Mesodermal cell (in vitro differentiated cells): ENCODE measurements at regions not wholly inside any gene's neighbourhood (a gene's known extent, or its start where the extent isn't known, plus 50 kb on each side); places are given as distances from the start of the nearest gene placed in this dataset.
"Not testable (repeated sequence)": the region's sequence is repeated elsewhere in the genome, so short reads cannot be mapped to it uniquely, and the experiment has no call there.

Experiments used
- H3K27ac ChIP-seq: 2 replicates; pipeline ENCODE4 v1.7.0; 2013; ENCODE audit warnings: mild to moderate bottlenecking, low read depth, low read length, moderate library complexity; ENCODE audit not compliant: severe bottlenecking
- H3K36me3 ChIP-seq: 2 replicates; pipeline ENCODE4 v1.7.1; 2013; ENCODE audit warnings: mild to moderate bottlenecking, low read length, moderate library complexity; ENCODE audit not compliant: control insufficient read depth, insufficient read depth
- H3K4me1 ChIP-seq: one replicate; pipeline ENCODE4 v1.7.1; 2013; ENCODE audit warnings: mild to moderate bottlenecking, low read length; ENCODE audit not compliant: insufficient read depth, control insufficient read depth, poor library complexity, severe bottlenecking
- H3K4me3 ChIP-seq: 2 replicates; pipeline ENCODE4 v1.7.0; 2013; ENCODE audit warnings: low read length, control low read depth, mild to moderate bottlenecking; ENCODE audit not compliant: insufficient read depth, poor library complexity, severe bottlenecking; ENCODE audit errors: extremely low read depth
- H3K9me3 ChIP-seq: 2 replicates; pipeline ENCODE4 v1.7.1; 2013; ENCODE audit warnings: mild to moderate bottlenecking, low read length, moderate library complexity; ENCODE audit not compliant: control insufficient read depth
- WGBS, 2 experiments: methylation state at CpG; one replicate each; pipeline ENCODE4 v1.1.5; 2013; ENCODE audit warnings: missing lambda C conversion rate in 2 of 2; ENCODE audit not compliant: insufficient coverage in 2 of 2; 5-methylcytosine and 5-hydroxymethylcytosine counted together

- H3K9me3 ChIP-seq, H3K27ac ChIP-seq, H3K4me1 ChIP-seq, H3K36me3 ChIP-seq: not testable (repeated sequence)
- 17 to 43% methylated on average over 8 to 15 of the region's 30 CpGs for WGBS, 2 experiments
- peak overlapping the region; percentile 26 for H3K4me3 ChIP-seq
Observed at GRCh38 chr20:30586178-30586577, 671.3 kb upstream of the DEFB115 start.

- no peak overlapping the region for H3K4me3 ChIP-seq
- H3K4me1 ChIP-seq = no peaks in the 10 kb centered on the region
- no peak overlapping the region for H3K27ac ChIP-seq
- H3K9me3 ChIP-seq = no peaks in the 10 kb centered on the region
- no peaks in the 10 kb centered on the region for H3K36me3 ChIP-seq
- WGBS, 2 experiments = 88 to 92% methylated on average over 10 to 15 of the region's 22 CpGs
Observed at GRCh38 chr20:30593572-30593971, 663.9 kb upstream of the DEFB115 start.

- 93 to 95% methylated on average over 11 to 12 of the region's 18 CpGs for WGBS, 2 experiments
- Histone ChIP-seq H3K9me3 (no peaks in the 10 kb centered on the region), H3K4me1 (no peaks in the 10 kb centered on the region), H3K27ac (no peak overlapping the region), H3K36me3 (no peaks in the 10 kb centered on the region), H3K4me3 (no peak overlapping the region)
Observed at GRCh38 chr20:30594112-30594511, 663.4 kb upstream of the DEFB115 start.

DNA sequence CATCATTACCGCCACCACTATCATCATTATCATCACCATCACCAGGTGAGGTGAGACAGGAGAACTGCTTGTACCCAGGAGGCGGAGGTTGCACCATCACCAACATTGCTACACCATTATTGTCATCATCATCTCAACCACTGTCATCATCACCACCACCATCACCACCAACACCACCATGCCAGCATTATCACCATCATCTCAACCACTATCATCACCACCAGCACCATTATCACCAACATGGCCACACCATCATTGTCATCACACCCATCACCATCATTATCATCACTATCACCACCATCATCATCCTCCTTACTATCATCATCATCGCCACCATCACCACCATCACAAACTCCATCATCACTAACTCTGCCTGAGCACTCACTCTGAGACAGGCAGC is 661.8 kb upstream of the DEFB115 start:
- no peak overlapping the region for H3K4me3 ChIP-seq
- no peaks in the 10 kb centered on the region for H3K36me3 ChIP-seq
- no peak overlapping the region for H3K27ac ChIP-seq
- WGBS, 2 experiments = 74 to 90% methylated on average over 3 of the region's 3 CpGs
- H3K9me3 ChIP-seq = no peaks in the 10 kb centered on the region
- no peaks in the 10 kb centered on the region for H3K4me1 ChIP-seq

- H3K4me3 ChIP-seq, H3K36me3 ChIP-seq, H3K9me3 ChIP-seq, H3K4me1 ChIP-seq, H3K27ac ChIP-seq: not testable (repeated sequence)
- WGBS, 2 experiments = 55 to 69% methylated on average over 1 to 2 of the region's 2 CpGs
Observed at GRCh38 chr20:30597429-30597828, 660.0 kb upstream of the DEFB115 start.

GRCh38 chr20:30598460-30599230 is 658.8 kb upstream of the DEFB115 start:
- Histone ChIP-seq H3K4me3 (no peak overlapping the region), H3K27ac (no peak overlapping the region), H3K4me1 (no peaks in the 10 kb centered on the region), H3K36me3 (no peaks in the 10 kb centered on the region), H3K9me3 (no peaks in the 10 kb centered on the region)
- 83 to 93% methylated on average over 3 to 4 of the region's 5 CpGs for WGBS, 2 experiments

DNA sequence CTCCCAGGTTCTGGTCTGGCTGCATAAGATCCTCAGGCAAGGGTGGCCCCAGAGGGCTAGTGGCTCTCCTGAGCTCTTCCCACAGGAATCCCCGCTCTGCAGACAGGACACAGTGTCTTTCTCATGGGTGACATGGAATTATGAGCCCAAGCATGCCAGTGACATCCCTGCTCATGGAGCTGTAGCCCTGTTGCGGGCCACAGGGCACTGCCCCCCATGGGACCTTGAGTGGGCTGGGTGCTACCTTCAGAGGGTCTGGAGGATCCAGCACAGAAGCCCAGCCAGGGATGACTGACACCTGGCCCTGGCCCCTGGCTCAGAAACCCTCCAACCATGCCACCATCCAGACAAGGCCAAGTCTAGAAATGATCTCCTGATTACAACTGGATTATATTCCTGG is 657.5 kb upstream of the DEFB115 start:
- Histone ChIP-seq H3K4me1 (no peaks in the 10 kb centered on the region), H3K27ac (no peak overlapping the region), H3K36me3 (no peaks in the 10 kb centered on the region), H3K9me3 (no peaks in the 10 kb centered on the region), H3K4me3 (no peak overlapping the region)
- 68 to 100% methylated on average over 1 to 2 of the region's 2 CpGs for WGBS, 2 experiments

DNA sequence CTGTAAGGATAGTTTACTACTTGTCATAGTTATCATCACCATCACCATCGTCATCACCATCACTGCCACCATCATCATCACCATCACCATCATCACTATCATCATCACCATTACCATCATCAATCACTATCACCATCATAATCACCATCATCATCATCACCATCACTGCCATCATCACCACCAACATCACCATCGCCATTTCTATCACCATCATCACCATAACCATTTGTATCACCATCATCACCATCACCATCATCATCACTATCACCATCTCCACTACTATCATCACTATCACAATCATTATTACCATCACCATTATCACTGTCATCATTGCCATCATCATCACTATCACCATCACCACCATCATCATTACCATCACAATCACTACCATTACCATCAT is 655.5 kb upstream of the DEFB115 start:
- Histone ChIP-seq H3K36me3 (no peaks in the 10 kb centered on the region), H3K4me3 (no peak overlapping the region), H3K9me3 (no peaks in the 10 kb centered on the region), H3K27ac (no peak overlapping the region), H3K4me1 (no peaks in the 10 kb centered on the region)
- WGBS, 2 experiments = 66 to 70% methylated on average over 2 of the region's 2 CpGs

GRCh38 chr20:30602424-30602823 is 655.0 kb upstream of the DEFB115 start:
- Histone ChIP-seq H3K27ac (no peak overlapping the region), H3K4me1 (no peaks in the 10 kb centered on the region), H3K9me3 (no peaks in the 10 kb centered on the region), H3K4me3 (no peak overlapping the region), H3K36me3 (no peaks in the 10 kb centered on the region)
- WGBS, 2 experiments = 65 to 84% methylated on average over 3 of the region's 3 CpGs

GRCh38 chr20:30606990-30607389 is 650.5 kb upstream of the DEFB115 start:
- Histone ChIP-seq H3K4me3 (no peak overlapping the region), H3K9me3 (no peaks in the 10 kb centered on the region), H3K36me3 (no peaks in the 10 kb centered on the region), H3K27ac (no peak overlapping the region), H3K4me1 (no peaks in the 10 kb centered on the region)
- WGBS, 2 experiments = 80% methylated on average over 1 of the region's 4 CpGs; no CpG with 5 or more reads in 1 of the 2 experiments

- WGBS, 2 experiments = 88 to 93% methylated on average over 4 to 6 of the region's 9 CpGs
Observed at GRCh38 chr20:30610029-30610693, 647.3 kb upstream of the DEFB115 start.

More at GRCh38 chr20:30610029-30610693, 647.3 kb upstream of the DEFB115 start:
- H3K4me3 ChIP-seq = no peak overlapping the region
- H3K9me3 ChIP-seq = no peaks in the 10 kb centered on the region
- no peaks in the 10 kb centered on the region for H3K36me3 ChIP-seq
- H3K4me1 ChIP-seq = no peaks in the 10 kb centered on the region
- H3K27ac ChIP-seq = no peak overlapping the region
